Ishikawa (cell line): ENCODE measurements at regions not wholly inside any gene's neighbourhood (a gene's known extent, or its start where the extent isn't known, plus 50 kb on each side); places are given as distances from the start of the nearest gene placed in this dataset.

ENCODE experiments used
- CEBPB ChIP-seq: IDR thresholded peaks from 2 replicates; pipeline ENCODE4 v1.6.1; 2012
- CREB1 ChIP-seq: IDR thresholded peaks from 2 replicates; pipeline ENCODE4 v1.6.1; 2012; ENCODE audit warnings: low read depth
- EGR1 ChIP-seq: IDR thresholded peaks from 2 replicates; pipeline ENCODE4 v1.6.1; 2012
- EP300 ChIP-seq: IDR thresholded peaks from 2 replicates; pipeline ENCODE4 v1.6.1; 2012; ENCODE audit warnings: borderline replicate concordance
- FOXM1 ChIP-seq: IDR thresholded peaks from 2 replicates; pipeline ENCODE4 v1.6.1; 2012; ENCODE audit warnings: low read depth, borderline replicate concordance
- MAX ChIP-seq: IDR thresholded peaks from 2 replicates; pipeline ENCODE4 v1.6.1; 2012
- NFIC ChIP-seq: IDR thresholded peaks from 2 replicates; pipeline ENCODE4 v1.6.1; 2012
- RAD21 ChIP-seq: IDR thresholded peaks from 2 replicates; pipeline ENCODE4 v1.6.1; 2012; ENCODE audit warnings: low read depth
- REST ChIP-seq: IDR thresholded peaks from 2 replicates; pipeline ENCODE4 v1.6.1; 2012; ENCODE audit warnings: low read depth, mild to moderate bottlenecking
- TAF1 ChIP-seq: IDR thresholded peaks from 2 replicates; pipeline ENCODE4 v1.6.1; 2012; ENCODE audit warnings: low read depth, mild to moderate bottlenecking
- TCF12 ChIP-seq: IDR thresholded peaks from 2 replicates; pipeline ENCODE4 v1.6.1; 2012; ENCODE audit warnings: low read depth
- TEAD4 ChIP-seq: IDR thresholded peaks from 2 replicates; pipeline ENCODE4 v1.6.1; 2012
- USF1 ChIP-seq: IDR thresholded peaks from 2 replicates; pipeline ENCODE4 v1.6.1; 2012
- YY1 ChIP-seq: IDR thresholded peaks from 2 replicates; pipeline ENCODE4 v1.6.1; 2012; ENCODE audit warnings: low read depth
- ZBTB7A ChIP-seq: IDR thresholded peaks from 2 replicates; pipeline ENCODE4 v1.6.1; 2012; ENCODE audit warnings: low read depth

- TF ChIP-seq REST: peak; percentile 42; the same call in 1 of the 2 replicates
- TF ChIP-seq EP300: no peak
These were observed 351.3 kb downstream of the SLITRK1 start for GRCh38 chr13:83531022-83531421.

- TF ChIP-seq TAF1 (no peak), REST (no peak), FOXM1 (no peak), EP300 (no peak), ZBTB7A (no peak), NFIC (no peak), CREB1 (no peak), TCF12 (no peak), CEBPB (no peak), YY1 (no peak), EGR1 (no peak), RAD21 (no peak), TEAD4 (no peak), MAX (no peak)
These were observed 365.5 kb downstream of the SLITRK1 start for GRCh38 chr13:83516781-83517180.

GRCh38 chr13:83515268-83516015 is 366.8 kb downstream of the SLITRK1 start:
- no peak for TF ChIP-seq TEAD4
- TF ChIP-seq REST: no peak
- TF ChIP-seq EP300: no peak
- no peak for TF ChIP-seq RAD21
- no peak for TF ChIP-seq USF1
- TF ChIP-seq CEBPB: no peak
- TF ChIP-seq EGR1: no peak
- no peak for TF ChIP-seq TCF12
- TF ChIP-seq ZBTB7A: no peak
- no peak for TF ChIP-seq CREB1
- TF ChIP-seq FOXM1: no peak
- TF ChIP-seq MAX: no peak
- no peak for TF ChIP-seq YY1
- TF ChIP-seq NFIC: no peak
- no peak for TF ChIP-seq TAF1

GRCh38 chr13:83508771-83509301 is 373.4 kb downstream of the SLITRK1 start:
- TF ChIP-seq MAX (no peak), YY1 (no peak), TAF1 (no peak), EP300 (no peak), CEBPB (no peak), USF1 (no peak), TEAD4 (no peak), CREB1 (no peak), REST (no peak), EGR1 (no peak), RAD21 (no peak), TCF12 (no peak), FOXM1 (no peak), ZBTB7A (no peak)
